Cardiac muscle cell (in vitro differentiated cells and primary cell): ENCODE measurements at regions not wholly inside any gene's neighbourhood (a gene's known extent, or its start where the extent isn't known, plus 50 kb on each side); places are given as distances from the start of the nearest gene placed in this dataset.

Source experiments
- DNase-seq, 2 donors: peaks; one replicate each; pipeline versions ENCODE4 v3.0.0 to v3.0.0-alpha.2; 2010 to 2017; ENCODE audit warnings: low read depth in 1 of 2, low spot score in 1 of 2
- H3K27ac ChIP-seq: fragments of 200-600 bp; sonication (generic); 2 replicates; pipeline ENCODE4 v1.5.1; 2016
- H3K27me3 ChIP-seq: fragments of 200-600 bp; sonication (generic); 2 replicates; pipeline ENCODE4 v1.6.0; 2016; ENCODE audit warnings: control low read depth
- H3K36me3 ChIP-seq: fragments of 200-600 bp; sonication (generic); 2 replicates; pipeline ENCODE4 v1.5.1; 2016; ENCODE audit warnings: control low read depth
- H3K4me1 ChIP-seq: fragments of 200-600 bp; sonication (generic); 2 replicates; pipeline ENCODE4 v1.8.1; 2017; ENCODE audit warnings: low read depth, mild to moderate bottlenecking, mixed run types
- H3K4me3 ChIP-seq: fragments of 200-600 bp; sonication (generic); 2 replicates; pipeline ENCODE4 v1.5.1; 2016; ENCODE audit warnings: mild to moderate bottlenecking
- H3K9me3 ChIP-seq: fragments of 200-600 bp; sonication (generic); 2 replicates; pipeline ENCODE4 v1.5.1; 2017; ENCODE audit warnings: low read depth, mild to moderate bottlenecking, control low read depth
- TF ChIP-seq, protein P1 (sequence below): IDR thresholded peaks from 2 replicates; pipeline ENCODE4 v1.5.1; 2012; ENCODE audit warnings: low read depth, mild to moderate bottlenecking, low read length

DNA sequence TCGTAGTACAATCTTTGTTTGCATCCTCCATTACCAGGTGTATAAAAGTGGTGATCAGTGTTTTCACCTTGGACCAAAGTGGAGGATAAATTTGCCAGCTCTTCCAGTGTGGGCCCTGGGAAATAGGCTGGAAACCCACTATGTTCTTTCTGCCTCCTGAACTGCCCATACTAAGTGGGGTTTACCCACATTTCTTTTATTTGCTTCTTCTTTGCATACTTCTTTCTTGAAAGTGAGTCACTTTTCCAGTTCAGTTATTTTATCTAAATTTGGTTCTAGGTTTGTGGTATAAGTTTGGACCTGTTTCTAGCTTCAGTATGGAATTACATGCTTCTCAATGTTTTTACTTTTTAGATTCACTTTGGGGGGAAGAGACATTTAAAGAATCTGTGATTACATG is 126.2 kb upstream of the ACBD5 start:
- Histone ChIP-seq H3K27me3 (no peaks in the 10 kb centered on the region), H3K4me3 (no peak overlapping the region), H3K27ac (no peak overlapping the region), H3K36me3 (no peaks in the 10 kb centered on the region), H3K4me1 (no peaks in the 10 kb centered on the region), H3K9me3 (no peaks in the 10 kb centered on the region)
- DNase-seq, result no peak
- TF ChIP-seq, protein P1, sequence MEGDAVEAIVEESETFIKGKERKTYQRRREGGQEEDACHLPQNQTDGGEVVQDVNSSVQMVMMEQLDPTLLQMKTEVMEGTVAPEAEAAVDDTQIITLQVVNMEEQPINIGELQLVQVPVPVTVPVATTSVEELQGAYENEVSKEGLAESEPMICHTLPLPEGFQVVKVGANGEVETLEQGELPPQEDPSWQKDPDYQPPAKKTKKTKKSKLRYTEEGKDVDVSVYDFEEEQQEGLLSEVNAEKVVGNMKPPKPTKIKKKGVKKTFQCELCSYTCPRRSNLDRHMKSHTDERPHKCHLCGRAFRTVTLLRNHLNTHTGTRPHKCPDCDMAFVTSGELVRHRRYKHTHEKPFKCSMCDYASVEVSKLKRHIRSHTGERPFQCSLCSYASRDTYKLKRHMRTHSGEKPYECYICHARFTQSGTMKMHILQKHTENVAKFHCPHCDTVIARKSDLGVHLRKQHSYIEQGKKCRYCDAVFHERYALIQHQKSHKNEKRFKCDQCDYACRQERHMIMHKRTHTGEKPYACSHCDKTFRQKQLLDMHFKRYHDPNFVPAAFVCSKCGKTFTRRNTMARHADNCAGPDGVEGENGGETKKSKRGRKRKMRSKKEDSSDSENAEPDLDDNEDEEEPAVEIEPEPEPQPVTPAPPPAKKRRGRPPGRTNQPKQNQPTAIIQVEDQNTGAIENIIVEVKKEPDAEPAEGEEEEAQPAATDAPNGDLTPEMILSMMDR, result no peak

DNA sequence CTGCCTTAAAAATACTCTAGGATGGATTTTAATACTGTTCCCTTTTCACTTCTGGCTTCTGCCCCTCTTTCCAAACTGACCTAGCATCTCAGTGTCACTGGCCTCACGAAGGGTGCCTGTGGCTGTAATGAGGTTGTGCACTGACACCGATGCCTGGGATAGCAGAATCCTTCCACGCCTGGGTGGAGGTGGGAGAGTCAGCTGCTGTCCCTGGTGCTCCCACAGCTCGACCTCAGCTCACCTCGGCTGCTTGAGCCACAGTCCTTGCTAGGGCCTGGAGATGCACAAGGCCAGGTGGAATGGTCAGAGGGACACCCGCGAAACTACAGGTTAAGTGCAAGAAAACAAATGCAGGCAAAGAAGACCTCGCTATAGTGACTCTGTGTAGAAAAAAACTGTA is 123.4 kb upstream of the ACBD5 start:
- no peak overlapping the region for H3K4me3 ChIP-seq
- TF ChIP-seq, protein P1, result no peak

DNA sequence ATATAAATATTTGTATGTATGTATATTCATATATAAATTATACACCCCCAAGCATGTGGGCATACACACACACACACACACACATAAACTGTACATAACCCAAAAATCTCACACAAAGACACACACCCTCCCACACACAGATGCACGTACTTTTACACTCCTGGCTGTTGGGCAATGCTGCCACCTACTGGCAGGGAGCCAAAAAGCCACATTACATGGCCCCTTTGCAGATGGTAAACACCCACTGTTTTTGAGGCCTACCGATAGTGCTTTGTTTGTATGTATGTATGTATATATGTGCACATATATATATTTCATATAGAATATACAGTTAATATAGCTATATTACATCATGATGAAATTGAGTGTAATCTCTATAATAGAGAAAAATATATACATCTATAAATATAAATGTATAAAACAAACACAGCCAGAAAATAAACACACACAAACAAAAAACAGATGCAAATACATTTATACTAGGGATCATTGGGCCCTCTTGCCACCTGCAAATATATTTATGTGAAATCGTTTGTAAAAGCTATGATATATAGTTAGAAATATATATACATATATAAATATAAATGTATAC is 120.1 kb upstream of the ACBD5 start:
- TF ChIP-seq, protein P1, result peak; percentile 87
- H3K27ac ChIP-seq, result no peak overlapping the region
- peak; percentile 82 to 88 for DNase-seq
- no peak overlapping the region for H3K4me3 ChIP-seq
- H3K27me3 ChIP-seq, result no peaks in the 10 kb centered on the region
- no peaks in the 10 kb centered on the region for H3K9me3 ChIP-seq
- no peaks in the 10 kb centered on the region for H3K4me1 ChIP-seq
- H3K36me3 ChIP-seq, result no peaks in the 10 kb centered on the region

More for the DNA sequence above, 123.4 kb upstream of the ACBD5 start:
- Histone ChIP-seq H3K27ac (no peak overlapping the region), H3K9me3 (no peaks in the 10 kb centered on the region), H3K27me3 (no peaks in the 10 kb centered on the region), H3K36me3 (no peaks in the 10 kb centered on the region), H3K4me1 (no peaks in the 10 kb centered on the region)
- DNase-seq, result no peak

DNA sequence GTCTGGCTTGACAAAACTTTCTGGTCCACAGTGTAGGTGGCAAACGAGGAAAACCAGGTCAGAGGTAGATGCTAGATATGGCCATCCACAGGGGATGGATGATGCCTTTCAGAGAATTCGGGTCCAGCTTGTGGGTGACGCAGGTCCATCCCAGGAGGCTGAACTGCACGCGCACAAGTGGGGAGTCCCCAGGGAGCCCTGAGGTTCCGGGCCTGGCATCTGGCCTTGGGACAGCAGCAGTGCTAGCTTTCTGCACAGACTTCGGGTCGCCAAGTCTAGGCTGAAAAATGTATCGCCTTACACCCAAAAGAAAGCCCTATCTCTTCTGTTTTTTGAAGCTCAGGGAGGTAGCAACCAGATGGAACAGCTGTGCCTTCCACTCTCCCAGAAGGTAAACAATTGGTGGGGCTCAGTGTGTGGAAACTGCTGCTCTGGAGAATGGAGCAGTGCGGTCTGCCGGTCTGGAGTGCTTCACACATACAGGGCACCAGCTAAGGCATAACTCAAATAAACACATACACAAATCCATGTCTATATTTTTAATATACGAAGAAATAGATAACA is 119.3 kb upstream of the ACBD5 start:
- Histone ChIP-seq H3K4me1 (no peaks in the 10 kb centered on the region), H3K27ac (no peak overlapping the region), H3K4me3 (no peak overlapping the region), H3K9me3 (no peaks in the 10 kb centered on the region), H3K36me3 (no peaks in the 10 kb centered on the region), H3K27me3 (no peaks in the 10 kb centered on the region)
- DNase-seq, result no peak
- TF ChIP-seq, protein P1, result no peak

DNA sequence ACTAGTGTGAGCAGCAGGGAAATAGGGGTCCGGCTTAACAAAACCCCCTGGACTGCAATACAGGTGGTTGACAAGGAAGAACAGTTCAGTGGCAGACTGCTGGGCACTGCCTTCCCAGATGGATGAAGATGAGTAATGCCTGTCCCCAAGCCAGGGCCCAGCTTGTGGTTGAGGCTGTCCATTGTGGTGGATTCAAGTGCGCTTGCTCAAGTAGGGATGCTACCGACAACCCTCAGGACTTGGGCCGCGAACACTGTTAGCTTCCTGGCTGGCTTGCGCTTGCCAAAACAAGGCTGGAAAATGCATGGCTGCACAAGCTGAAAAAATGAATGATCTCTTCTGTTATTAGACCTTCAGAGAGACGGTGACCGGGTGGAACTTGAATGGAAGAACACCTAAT is 116.1 kb upstream of the ACBD5 start:
- H3K4me1 ChIP-seq, result no peaks in the 10 kb centered on the region
- TF ChIP-seq, protein P1, result no peak

More for the DNA sequence above, 116.1 kb upstream of the ACBD5 start:
- Histone ChIP-seq H3K9me3 (no peaks in the 10 kb centered on the region), H3K36me3 (no peaks in the 10 kb centered on the region), H3K27ac (no peak overlapping the region), H3K4me3 (no peak overlapping the region), H3K27me3 (no peaks in the 10 kb centered on the region)
- no peak for DNase-seq
